NCI-H774 (cell line): ENCODE measurements at regions not wholly inside any gene's neighbourhood (a gene's known extent, or its start where the extent isn't known, plus 50 kb on each side); places are given as distances from the start of the nearest gene placed in this dataset.

Experiments
- DNase-seq: peaks from one replicate; lab custom pipeline; 2025; lab: John Stamatoyannopoulos, UW

DNA sequence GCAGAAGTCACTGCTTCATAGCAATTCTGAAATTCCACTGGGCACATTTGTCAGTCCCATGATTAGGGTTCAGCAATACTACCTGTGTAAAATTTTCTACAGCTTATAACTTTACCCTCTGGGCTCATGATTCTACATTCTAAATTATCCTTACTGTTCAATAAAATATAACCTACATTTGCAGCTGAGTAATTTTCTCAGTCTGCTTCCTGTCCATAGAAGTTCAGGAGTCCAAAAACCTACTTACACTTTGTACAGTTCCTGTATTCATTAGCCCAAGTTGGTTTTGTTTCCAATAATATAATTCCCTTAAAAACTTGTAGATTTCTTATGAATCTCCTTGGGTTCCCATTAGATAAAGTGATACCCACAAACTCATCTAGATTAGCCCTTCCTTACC lies 295.3 kb downstream of the SP3 start:
- DNase-seq, result no peak

DNA sequence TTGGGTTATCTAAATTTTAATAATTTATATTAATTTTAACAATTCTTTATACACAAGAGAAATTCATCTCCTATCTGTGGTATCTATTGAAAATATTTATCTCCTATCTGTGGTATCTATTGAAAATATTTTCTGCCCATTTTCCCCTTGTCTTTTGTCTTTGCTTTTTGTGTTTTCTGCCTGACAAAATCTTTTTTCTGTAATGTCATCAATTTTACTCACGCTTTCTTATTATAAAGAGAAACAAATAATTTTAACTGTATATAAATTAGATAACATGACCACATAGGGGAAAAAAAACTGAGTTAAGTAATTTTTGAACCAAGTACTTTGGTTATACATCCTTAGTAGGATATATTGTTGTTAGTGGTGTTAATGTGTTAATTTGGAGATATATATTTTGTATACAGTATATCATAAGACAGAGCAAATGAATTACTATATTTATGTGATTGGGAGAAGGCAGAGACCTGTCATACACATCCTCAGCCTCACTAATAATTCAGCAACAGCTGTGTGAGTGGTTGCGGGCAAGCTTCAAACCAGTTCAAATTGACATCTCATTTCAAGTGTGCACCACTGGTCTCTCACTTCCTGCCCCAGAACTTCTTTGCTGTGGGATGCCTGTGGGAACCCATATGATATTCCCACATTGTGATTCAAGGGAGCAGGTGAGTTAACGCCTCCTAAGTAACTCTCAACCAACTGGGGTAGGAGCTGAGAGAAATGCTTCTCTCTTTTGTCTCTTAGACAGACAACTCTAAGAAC lies 292.4 kb downstream of the SP3 start:
- DNase-seq, result no peak

DNA sequence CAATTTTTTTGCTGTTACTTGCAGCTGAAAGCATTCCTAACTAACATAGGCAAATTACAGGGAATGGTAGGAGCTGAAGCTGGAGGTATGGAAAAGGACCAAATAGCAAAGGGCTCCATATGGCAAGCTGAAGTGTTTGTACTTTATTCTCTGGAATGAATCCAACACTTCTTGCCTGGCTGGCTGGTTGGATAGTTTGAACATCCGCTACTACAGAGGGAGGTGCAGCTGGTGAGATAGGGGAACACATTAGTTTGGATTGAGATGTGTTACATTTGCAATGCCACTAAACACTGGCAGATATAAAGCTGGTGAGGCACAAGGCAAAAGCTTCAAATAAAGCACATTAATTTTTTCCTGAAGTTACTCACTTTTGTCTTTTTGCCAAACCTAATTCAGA lies 291.5 kb downstream of the SP3 start:
- peak; percentile 8 for DNase-seq

DNA sequence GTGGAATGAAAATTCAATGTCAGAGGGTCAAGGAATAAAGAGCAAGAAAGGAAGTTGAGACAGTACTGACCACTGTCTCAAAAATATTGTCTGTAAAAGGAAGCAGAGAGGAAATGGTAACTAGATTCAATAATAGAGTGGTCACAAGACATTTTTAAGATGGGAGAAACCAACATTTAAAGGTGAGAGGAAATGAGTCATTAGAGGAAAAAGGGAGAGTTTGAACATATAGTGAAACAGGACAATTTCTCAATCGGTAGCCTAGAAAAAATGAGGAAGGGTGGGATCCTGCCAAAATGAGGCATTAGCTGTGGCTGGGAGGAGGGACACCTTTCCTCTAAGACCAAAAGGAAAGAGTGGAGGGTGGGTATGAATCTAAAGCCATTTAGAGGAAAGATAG lies 288.5 kb downstream of the SP3 start:
- DNase-seq, result no peak

DNA sequence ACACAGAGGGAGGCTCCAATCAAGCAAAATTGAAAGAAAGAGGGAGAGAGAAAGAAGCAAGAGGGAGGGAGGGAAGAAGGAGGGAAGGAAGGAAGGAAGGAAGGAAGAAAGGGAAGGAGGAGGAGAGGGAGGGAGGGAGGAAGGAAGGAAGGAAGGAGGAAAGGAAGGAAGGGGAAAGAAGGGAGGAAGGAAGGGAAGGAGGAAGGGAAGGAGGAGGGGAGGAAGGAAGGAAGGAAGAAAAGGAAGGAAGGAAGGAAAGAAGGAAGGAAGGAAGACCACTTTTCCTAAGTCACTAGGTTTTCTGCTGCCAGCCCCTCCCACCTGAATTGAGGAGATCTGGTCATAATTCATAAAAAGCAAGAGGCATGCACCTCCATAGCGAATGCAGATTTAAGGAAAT lies 287.0 kb downstream of the SP3 start:
- no peak for DNase-seq

DNA sequence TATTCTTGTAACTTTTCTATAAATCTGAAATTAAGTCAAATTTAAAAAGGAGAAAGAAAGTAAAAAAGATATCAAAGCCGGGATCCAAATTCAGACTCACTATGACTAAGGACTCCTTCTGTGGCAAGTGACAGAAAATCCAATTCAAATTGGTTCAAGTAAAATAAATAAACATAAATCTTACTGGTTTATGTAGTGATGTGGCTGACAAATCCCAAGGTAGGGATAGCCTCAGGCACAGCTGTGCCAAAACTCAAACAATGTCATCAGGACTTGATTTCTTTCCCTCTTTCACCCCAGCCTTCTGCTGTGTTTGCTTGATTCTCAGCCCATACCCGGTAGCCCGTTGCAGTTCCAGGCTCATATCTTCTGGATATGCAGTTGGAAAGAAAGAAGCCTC lies 284.6 kb downstream of the SP3 start:
- no peak for DNase-seq

DNA sequence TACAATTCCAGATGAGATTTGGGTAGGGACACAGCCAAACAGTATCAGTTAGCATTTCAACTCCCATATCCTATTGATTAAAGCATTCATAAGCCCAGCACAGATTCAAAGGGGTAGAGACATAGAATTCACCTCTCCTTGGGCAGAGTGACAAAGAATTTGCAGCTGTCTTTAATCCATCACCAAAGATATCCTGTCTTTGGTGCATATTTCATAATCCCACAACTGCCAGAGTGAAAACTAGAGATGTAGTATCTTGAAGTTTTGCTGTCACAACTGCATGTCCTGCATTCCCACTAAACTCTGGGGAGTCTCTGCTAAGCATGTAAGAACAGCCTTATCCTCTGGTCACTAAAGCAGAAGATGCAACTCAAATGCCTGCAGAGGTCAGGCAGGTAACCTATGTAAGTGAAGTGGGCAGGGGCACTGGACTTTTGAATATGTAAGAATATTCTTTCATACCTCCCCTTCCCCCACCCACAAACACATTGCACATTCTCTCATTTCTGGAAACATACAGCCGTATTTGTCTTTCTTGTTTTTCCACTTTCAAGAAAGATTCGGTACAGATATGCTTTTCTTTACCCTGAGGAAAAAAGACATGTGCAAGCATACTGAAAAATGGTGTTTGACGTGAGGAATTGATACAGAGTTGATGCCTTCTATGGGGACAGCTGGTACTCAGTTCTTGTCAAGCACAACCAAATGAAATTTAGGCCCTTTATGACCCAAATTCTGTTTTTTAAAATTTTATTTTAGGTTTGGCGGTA lies 283.1 kb downstream of the SP3 start:
- no peak for DNase-seq

DNA sequence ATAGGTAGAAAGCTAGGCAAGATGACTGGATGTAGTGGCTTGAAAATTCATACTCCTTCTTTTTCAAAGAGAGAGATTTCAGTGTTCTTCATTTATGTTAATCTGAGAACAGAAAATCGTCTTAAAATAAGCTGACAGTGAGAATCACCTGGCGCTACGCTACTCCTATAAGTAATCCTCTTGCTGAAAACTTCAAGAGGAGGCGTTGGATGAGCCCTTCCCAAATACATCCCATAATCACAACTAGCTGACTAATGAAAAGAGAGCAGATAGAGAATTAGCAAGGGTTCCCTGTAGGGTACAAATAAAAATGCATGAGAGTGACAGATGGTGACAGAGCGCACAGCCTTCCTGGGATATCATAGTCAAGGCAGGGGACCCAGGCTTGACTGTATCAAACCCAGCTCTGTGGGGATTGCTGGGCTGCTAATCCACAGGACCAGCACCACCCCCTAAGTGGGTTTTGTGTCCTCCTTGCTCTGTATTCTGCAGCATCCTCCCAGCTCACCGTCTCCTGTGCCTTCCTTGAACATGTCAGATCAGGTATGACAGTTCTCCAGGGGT lies 280.2 kb downstream of the SP3 start:
- DNase-seq, result no peak

DNA sequence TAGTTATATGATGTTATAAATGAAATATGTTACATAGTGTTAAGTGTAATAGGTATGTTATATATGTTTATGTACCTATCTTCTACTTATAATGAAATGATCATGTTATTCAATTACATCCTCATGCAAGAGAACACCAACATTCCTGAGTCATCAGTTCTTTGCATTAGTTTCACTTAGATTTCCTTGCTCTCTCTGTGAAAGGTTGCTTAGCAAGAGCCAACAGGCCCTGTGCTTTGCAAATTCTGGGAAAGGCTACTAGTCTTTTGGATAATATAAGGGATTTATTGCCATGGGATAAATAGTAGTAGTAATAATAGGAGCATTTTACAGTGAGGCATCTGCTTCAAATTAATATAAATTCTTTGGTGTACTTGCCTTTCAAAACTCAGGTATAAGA lies 274.8 kb downstream of the SP3 start:
- DNase-seq, result no peak

DNA sequence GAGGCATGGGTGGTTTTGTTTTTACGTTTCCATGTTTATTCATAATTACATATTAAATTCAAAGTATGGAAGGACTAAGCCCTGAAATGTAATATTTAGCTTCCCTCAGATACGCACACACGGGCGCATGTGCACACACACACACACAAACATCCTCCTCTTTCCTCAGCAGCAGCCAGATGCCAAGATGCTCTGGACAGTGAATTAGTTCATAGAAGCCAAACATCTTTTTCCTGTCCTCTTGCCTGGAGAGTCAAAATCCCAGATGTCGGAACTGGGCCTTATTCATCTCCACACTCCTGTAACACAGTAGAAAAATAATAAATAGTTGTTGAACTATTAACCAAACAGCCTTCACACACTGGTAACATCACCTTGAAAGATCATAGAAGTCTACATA lies 273.1 kb downstream of the SP3 start:
- DNase-seq, result no peak

DNA sequence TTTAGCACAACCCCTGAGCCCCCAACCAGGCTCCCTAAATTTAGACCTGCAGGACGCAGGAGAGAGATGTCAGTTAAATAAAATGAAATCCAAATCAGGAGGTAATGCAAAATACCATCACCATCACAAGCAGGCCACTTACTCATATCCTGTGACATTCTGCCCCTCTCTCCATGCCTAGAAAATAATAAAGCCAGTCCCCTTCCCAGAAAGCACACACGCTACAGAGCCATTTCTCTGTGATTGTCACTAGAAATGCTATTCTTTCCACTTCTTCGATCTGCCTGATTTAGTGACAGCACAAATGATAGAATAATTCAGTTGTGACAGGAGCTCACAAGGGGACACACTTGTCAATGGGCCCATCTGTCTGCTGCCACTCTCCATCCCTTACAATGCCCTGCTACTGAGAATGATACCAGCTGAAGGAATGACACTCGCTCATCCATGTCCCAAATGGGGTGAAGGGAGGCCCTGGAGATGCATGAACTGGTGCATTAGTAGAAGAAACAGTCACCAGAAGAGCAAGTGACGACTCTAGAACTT lies 272.1 kb downstream of the SP3 start:
- DNase-seq, result no peak

DNA sequence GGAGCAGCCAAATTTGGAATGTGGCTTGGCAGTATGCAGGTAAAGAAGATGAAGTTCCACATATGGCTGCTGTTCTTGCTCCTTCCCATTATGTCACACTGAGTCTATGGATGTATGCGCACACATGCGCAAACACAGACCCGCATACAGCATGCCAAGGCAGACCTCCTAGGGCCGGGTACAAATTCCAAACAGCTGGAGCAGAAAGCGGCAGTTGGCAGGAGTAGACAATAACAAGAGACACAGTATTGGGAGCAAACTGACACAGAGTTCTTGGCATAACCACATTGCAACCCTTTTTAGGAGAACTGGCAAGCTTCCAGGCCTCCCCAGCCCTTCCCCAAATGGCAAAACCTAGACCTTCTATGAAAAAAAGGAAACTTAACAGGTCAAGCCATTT lies 268.9 kb downstream of the SP3 start:
- no peak for DNase-seq

DNA sequence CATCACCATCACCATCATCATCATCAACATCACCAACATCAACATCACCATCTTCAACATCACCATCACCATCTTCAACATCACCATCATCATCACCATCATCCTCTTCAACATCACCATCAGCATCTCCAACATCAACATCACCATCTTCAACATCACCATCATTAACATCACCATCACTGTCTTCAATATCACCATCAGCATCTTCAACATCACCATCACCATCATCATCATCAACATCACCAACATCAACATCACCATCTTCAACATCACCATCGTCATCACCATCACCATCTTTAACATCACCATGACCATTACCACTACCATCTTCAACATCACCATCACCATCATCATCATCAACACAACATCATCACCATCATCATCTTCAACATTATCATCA lies 267.2 kb downstream of the SP3 start:
- no peak for DNase-seq

DNA sequence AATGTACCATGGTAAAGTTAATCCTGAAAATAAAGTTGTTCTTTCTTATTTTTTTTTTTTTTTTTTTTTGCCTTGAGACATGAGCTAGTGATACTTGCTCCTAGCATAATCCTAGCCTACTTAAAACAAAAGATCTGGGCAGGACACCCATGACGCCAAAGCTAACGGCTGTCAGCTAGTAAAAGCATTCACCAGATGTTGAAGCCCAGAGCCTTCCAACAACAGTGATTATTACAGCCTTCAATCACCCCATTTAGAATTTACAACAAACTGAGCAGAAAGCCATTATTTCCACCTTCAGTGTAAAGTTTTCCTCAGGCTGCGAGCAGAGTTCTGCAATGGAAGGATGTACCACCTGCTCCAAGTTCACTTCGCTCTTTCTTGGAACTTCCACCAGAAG lies 259.5 kb downstream of the SP3 start:
- DNase-seq, result no peak

DNA sequence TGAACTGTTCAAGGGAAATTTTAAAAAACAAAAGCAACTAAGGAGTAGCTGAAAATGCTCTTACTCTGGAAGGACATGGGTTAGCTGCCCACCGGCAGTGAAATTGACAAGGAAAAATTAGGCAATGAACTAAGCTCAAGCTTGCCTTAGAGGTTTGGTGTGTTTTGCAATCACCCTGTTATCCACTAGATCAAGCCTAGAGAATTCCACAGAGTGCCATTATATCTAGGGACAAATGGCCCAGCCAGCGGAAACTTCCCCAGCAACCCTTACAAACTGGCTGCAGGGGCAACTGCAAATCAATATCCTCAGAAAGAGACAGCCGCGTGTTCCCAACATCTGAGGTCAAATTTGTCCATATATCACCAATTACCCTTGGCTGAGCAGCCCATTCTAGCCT lies 258.2 kb downstream of the SP3 start:
- no peak for DNase-seq

DNA sequence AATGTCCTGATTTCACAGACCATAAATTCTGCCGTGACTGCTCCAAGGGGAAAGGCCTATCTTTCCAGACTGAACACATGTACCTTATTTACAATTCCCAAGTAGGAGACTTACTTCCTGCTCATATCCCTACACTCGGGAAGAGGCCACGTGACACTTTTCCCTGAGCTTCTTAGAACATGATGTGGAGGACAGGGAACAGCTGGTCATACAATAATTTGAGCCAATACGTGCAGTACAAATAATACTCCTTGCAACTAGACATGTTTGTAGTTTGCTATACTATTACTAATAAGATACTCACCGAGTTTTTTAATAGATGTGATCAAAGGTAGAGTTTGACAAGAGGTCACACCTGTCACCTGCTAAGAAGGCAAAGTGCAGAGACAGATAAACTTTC lies 256.4 kb downstream of the SP3 start:
- no peak for DNase-seq

DNA sequence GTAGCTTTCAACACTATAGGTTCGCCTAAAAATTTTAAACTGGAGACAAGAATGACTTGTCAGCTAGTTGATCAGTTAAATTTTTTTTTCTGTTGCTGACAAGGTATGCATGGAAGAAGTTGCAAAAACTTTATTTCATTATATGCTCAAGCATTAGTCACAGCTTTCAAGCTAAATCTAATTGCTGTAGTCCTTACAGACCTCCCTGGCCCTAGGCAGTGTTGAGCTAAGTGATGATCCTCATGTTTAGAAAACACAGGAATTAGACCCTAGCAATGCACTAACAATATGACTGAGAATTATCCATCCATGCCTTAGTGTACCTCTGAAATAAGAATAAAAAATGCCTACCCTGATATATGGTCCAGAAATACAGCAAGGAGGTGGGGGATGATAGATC lies 253.4 kb downstream of the SP3 start:
- no peak for DNase-seq

DNA sequence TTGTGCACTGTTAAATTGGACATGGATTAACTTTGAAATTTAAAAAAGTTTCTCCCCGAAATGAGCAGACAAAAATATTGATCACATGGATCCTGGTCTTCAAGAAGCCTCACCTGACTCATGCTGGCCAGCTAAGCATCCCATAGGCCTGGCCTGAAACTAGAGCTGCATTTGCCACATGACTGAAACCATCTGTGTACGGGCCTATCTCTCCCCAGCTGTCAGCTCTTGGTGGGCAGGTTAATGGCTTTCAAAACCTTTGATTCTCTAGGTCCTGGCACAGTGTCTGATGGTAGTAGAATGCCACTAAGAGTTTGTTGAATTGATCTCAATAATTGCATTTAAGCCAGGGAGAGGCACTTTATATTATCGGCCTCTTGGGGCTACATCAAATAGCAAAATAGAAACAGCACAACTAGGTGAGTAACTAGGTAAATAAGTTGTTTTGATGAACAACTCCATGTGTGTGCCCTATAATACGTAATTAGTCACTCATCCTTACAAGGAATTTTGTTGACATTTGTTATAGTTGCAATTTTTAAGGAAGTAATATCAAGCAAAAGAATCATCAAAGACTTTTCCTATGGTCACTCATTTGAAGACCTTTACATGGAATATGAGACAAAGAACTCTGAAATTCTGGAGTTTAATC lies 251.1 kb downstream of the SP3 start:
- no peak for DNase-seq

DNA sequence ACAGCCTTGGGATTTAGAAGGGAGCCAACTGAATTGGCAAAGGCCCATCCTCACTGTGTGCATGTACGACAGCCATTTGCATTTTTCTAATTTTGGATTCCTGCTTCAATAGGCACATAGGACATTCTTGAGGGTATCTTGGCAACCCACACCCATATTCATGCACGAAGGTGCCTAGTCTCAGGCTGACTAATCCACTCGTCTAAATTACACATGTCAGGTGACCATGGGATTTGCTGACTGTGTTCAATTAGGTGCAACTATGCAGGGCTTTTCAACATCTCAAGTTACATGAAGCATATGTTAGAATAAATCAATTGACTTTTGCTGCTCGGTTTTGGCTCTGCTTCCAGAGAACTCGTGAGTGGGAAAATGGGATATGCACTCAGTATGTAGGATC lies 249.7 kb downstream of the SP3 start:
- no peak for DNase-seq

DNA sequence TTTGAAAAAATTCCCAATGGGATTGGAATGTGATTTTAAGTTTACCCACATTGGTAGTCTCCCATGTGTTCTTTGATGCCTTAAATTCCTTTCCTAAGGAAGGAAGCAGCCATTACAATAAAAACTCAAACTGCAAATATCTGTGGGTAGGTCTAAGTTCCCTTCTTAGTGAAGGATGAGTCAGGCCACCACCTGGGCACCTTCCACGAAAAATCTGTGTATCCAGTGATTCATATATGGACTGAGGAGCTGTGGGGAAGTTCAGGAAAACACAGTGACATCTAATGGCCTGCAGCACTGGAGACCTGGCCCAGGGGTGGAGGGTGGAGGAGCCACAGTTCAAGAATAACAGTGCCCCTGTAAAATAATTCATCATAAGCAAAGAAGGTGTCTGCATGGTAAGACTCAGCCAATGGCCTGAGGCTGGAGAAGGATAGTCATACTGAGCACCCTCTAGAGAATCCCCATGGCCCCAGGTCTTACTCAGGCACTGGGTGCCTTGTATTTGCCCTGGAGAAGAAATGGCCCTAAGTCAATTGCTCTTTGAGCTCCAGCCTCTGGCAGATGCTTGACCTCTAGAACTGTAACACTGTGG lies 248.6 kb downstream of the SP3 start:
- no peak for DNase-seq

DNA sequence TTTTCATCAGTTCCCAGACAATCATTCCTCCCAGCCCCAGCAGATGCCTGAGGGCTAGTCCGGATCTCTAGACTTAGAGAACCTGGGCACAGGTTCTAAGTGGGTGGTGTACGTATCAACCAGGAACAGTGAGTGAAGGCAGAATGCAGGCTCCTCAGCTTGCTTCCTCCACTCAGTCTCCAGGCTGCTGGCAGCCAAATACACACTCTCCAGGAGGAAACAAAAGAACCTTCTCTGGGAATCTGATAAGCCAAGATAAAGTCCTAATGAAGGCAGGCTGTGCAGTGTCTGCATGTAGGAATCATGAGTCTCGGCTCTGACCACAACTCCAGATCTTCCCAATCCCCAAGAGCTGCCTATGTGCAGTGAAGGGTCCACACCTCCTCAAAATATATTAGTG lies 245.7 kb downstream of the SP3 start:
- DNase-seq, result no peak

DNA sequence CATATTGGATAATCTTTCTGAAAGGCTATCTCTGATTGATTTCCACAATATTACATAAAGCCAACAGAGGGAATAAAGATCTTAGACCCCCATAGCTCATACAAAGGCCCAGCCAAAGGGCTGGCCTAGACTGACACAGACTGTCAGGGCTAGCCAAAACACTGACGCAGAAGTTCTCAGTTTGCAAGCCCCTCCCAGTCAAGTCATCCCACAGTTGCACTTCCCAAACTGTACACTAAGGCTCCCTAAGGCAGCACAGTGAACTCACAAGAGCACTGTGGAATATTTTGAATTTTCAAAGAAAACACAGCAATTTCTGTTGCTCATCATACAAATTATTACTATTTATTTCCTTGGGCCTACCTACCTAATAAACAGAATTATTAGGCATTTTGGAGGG lies 244.9 kb downstream of the SP3 start:
- DNase-seq, result no peak
